Calu3 (cell line): ENCODE measurements at regions not wholly inside any gene's neighbourhood (a gene's known extent, or its start where the extent isn't known, plus 50 kb on each side); places are given as distances from the start of the nearest gene placed in this dataset.

ENCODE experiments used
- BruUV-seq: library from RNA; stranded (reverse); fragments of 400-500 nt; replicated peaks from 2 replicates; lab custom pipeline; 2021; lab: Mats Ljungman, UMichigan
- CTCF ChIA-PET: fragments of 300-600 bp; sonication (Branson Sonifier 250); formaldehyde crosslinking; loops from one replicate; lab custom pipeline; 2022; ENCODE audit warnings: antibody characterized with exemption; lab: Charles Lee
- DNase-seq: peaks from one replicate; pipeline ENCODE4 v3.0.0; 2022
- H3K27ac Mint-ChIP-seq: one replicate; pipeline ENCODE4 v1.8.0; 2022; ENCODE audit warnings: mixed read lengths; ENCODE audit not compliant: unreplicated experiment
- H3K27me3 Mint-ChIP-seq: one replicate; pipeline ENCODE4 v1.8.0; 2022; ENCODE audit warnings: mixed read lengths; ENCODE audit not compliant: unreplicated experiment
- H3K36me3 Mint-ChIP-seq: one replicate; pipeline ENCODE4 v1.8.0; 2022; ENCODE audit warnings: mild to moderate bottlenecking, moderate library complexity, mixed read lengths; ENCODE audit not compliant: insufficient read depth, unreplicated experiment
- H3K4me1 Mint-ChIP-seq: one replicate; pipeline ENCODE4 v1.8.0; 2022; ENCODE audit warnings: mild to moderate bottlenecking, low read depth, mixed read lengths; ENCODE audit not compliant: unreplicated experiment
- H3K4me3 Mint-ChIP-seq: one replicate; pipeline ENCODE4 v1.8.0; 2022; ENCODE audit warnings: mild to moderate bottlenecking, low read depth, moderate library complexity, mixed read lengths; ENCODE audit not compliant: unreplicated experiment
- H3K9me3 Mint-ChIP-seq: one replicate; pipeline ENCODE4 v1.8.0; 2022; ENCODE audit warnings: low read depth, mixed read lengths; ENCODE audit not compliant: unreplicated experiment
- CTCF ChIP-seq: fragments of 200-600 bp; IDR thresholded peaks from one replicate; pipeline ENCODE4 v1.8.0; 2022; ENCODE audit warnings: antibody characterized with exemption; ENCODE audit not compliant: unreplicated experiment
- intact Hi-C: fragments of 100-400 bp; cut with micrococcal nuclease; formaldehyde crosslinking; loops from one replicate; pipeline ENCODE4 v1.10.0; 2022; ENCODE audit not compliant: unreplicated experiment

- no peak overlapping the region for H3K4me3 Mint-ChIP-seq
- no peaks in the 10 kb centered on the region for H3K4me1 Mint-ChIP-seq
- H3K27ac Mint-ChIP-seq = no peak overlapping the region
- H3K36me3 Mint-ChIP-seq = no peaks in the 10 kb centered on the region
- no peaks in the 10 kb centered on the region for H3K27me3 Mint-ChIP-seq
- H3K9me3 Mint-ChIP-seq = no peaks in the 10 kb centered on the region
- intact Hi-C loops = loop anchor here (10.0 kb wide), 1 partner anchor 269 kb away; no protein-coding TSS in a partner anchor
- CTCF ChIA-PET = no interaction called here
- no peak for DNase-seq
- TF ChIP-seq CTCF = no peak
- BruUV-seq = no TSS peak
Observed at GRCh38 chr15:81835731-81836130, 210.1 kb downstream of the MEX3B start.

GRCh38 chr15:81830520-81830919 is 215.3 kb downstream of the MEX3B start:
- no peak overlapping the region for H3K27ac Mint-ChIP-seq
- H3K36me3 Mint-ChIP-seq = no peaks in the 10 kb centered on the region
- no peak overlapping the region for H3K4me3 Mint-ChIP-seq
- no peaks in the 10 kb centered on the region for H3K27me3 Mint-ChIP-seq
- no TSS peak for BruUV-seq
- CTCF ChIA-PET = no interaction called here
- TF ChIP-seq CTCF = no peak
- peaks cover 2% of the 10 kb centered on the region for H3K9me3 Mint-ChIP-seq
- intact Hi-C loops = loop anchor here (10.0 kb wide), 1 partner anchor 274 kb away; no protein-coding TSS in a partner anchor
- DNase-seq = no peak
- H3K4me1 Mint-ChIP-seq = no peaks in the 10 kb centered on the region

- no peaks in the 10 kb centered on the region for H3K4me1 Mint-ChIP-seq
- no peak overlapping the region for H3K4me3 Mint-ChIP-seq
- TF ChIP-seq CTCF = no peak
- H3K36me3 Mint-ChIP-seq = no peaks in the 10 kb centered on the region
- no peaks in the 10 kb centered on the region for H3K27me3 Mint-ChIP-seq
- no peak for DNase-seq
- intact Hi-C loops = loop anchor here (10.0 kb wide), 1 partner anchor 275 kb away; no protein-coding TSS in a partner anchor
- H3K27ac Mint-ChIP-seq = no peak overlapping the region
- H3K9me3 Mint-ChIP-seq = peaks cover 2% of the 10 kb centered on the region
- no TSS peak for BruUV-seq
- CTCF ChIA-PET = no interaction called here
Observed at GRCh38 chr15:81829918-81830317, 215.9 kb downstream of the MEX3B start.

- intact Hi-C loops = no loop called here
- TF ChIP-seq CTCF = no peak
- H3K4me1 Mint-ChIP-seq = no peaks in the 10 kb centered on the region
- BruUV-seq = no TSS peak
- H3K4me3 Mint-ChIP-seq = no peak overlapping the region
- no peak for DNase-seq
- no peak overlapping the region for H3K27ac Mint-ChIP-seq
- H3K9me3 Mint-ChIP-seq = peaks cover 2% of the 10 kb centered on the region
- no peaks in the 10 kb centered on the region for H3K36me3 Mint-ChIP-seq
- CTCF ChIA-PET = no interaction called here
- H3K27me3 Mint-ChIP-seq = no peaks in the 10 kb centered on the region
Observed at GRCh38 chr15:81828135-81828534, 217.7 kb downstream of the MEX3B start.
